ENCODE measurements at regions not wholly inside any gene's neighbourhood (a gene's known extent, or its start where the extent isn't known, plus 50 kb on each side); places are given as distances from the start of the nearest gene placed in this dataset.

GRCh38 chr13:26896986-26897668, 136.5 kb upstream of the GPR12 start (continued):
- TF ChIP-seq RAD21 (IDR thresholded peaks at IDR 0.05 in 1 of 2, conservative IDR thresholded peaks at IDR 0.05 in 1 of 2; ENCODE audit: low read depth in 2 of 2, low read length in 2 of 2), result no peak
- TF ChIP-seq CTBP2 (IDR thresholded peaks at IDR 0.05; ENCODE audit: borderline replicate concordance, insufficient read depth, insufficient read length, low read length), result no peak
- TF ChIP-seq, protein P1, sequence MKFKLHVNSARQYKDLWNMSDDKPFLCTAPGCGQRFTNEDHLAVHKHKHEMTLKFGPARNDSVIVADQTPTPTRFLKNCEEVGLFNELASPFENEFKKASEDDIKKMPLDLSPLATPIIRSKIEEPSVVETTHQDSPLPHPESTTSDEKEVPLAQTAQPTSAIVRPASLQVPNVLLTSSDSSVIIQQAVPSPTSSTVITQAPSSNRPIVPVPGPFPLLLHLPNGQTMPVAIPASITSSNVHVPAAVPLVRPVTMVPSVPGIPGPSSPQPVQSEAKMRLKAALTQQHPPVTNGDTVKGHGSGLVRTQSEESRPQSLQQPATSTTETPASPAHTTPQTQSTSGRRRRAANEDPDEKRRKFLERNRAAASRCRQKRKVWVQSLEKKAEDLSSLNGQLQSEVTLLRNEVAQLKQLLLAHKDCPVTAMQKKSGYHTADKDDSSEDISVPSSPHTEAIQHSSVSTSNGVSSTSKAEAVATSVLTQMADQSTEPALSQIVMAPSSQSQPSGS (IDR thresholded peaks at IDR 0.05; ENCODE audit: low read length), result no peak
- no peak for TF ChIP-seq BCL11A (IDR thresholded peaks at IDR 0.05; ENCODE audit: low read depth in 2 of 2, low read length in 2 of 2)
- TF ChIP-seq JUN (IDR thresholded peaks at IDR 0.05; ENCODE audit: low read depth, low read length), result no peak

All from H1 (cell line).